IMR-90 (cell line): ENCODE measurements at regions not wholly inside any gene's neighbourhood (a gene's known extent, or its start where the extent isn't known, plus 50 kb on each side); places are given as distances from the start of the nearest gene placed in this dataset.

Source experiments
- ATAC-seq: fragments of 200-7000 bp; cut with Tn5 transposase; 2 replicates; pipeline ENCODE4 v1.9.1; 2020; ENCODE audit warnings: low read depth, mild to moderate bottlenecking, moderate library complexity
- BruUV-seq: library from RNA; stranded (reverse); fragments of 400-500 nt; replicated peaks from 2 replicates; lab custom pipeline; 2021; lab: Mats Ljungman, UMichigan
- CTCF ChIA-PET: fragments of 300-600 bp; formaldehyde crosslinking; extraction: SDS; loops from one replicate; lab custom pipeline; 2021; ENCODE audit warnings: antibody characterized with exemption; lab: Yijun Ruan, JAX
- POLR2A ChIA-PET: fragments of 300-600 bp; sonication (Branson Sonifier 250); formaldehyde crosslinking; loops from one replicate; lab custom pipeline; 2022; ENCODE audit warnings: antibody characterized with exemption; ENCODE audit not compliant: unreplicated experiment; lab: Charles Lee
- DNase-seq: peaks from one replicate; pipeline ENCODE4 v3.0.0; 2013
- H2AFZ ChIP-seq: replicated peaks from 2 replicates; pipeline ENCODE3; 2013; ENCODE audit warnings: low read length, mild to moderate bottlenecking; ENCODE audit not compliant: poor library complexity
- H2AK5ac ChIP-seq: 2 replicates; pipeline ENCODE4 v1.6.1; 2013; ENCODE audit warnings: low read depth, low read length, inconsistent platforms
- H2AK9ac ChIP-seq: replicated peaks from 2 replicates; pipeline ENCODE3; 2013; ENCODE audit warnings: mild to moderate bottlenecking, low read depth, low read length, moderate library complexity; ENCODE audit not compliant: poor library complexity
- H2BK120ac ChIP-seq: 2 replicates; pipeline ENCODE4 v1.6.1; 2013; ENCODE audit warnings: low read depth, low read length, inconsistent platforms
- H2BK15ac ChIP-seq: 3 replicates; pipeline ENCODE4 v1.6.1; 2013; ENCODE audit warnings: low read depth, low read length, inconsistent platforms
- H2BK20ac ChIP-seq: 2 replicates; pipeline ENCODE4 v1.6.1; 2013; ENCODE audit warnings: low read depth, mild to moderate bottlenecking, inconsistent platforms, low read length, moderate library complexity
- H2BK5ac ChIP-seq: 2 replicates; pipeline ENCODE4 v1.6.1; 2013; ENCODE audit warnings: mild to moderate bottlenecking, low read depth, low read length, inconsistent platforms; ENCODE audit not compliant: poor library complexity, severe bottlenecking
- H3K14ac ChIP-seq: replicated peaks from 2 replicates; pipeline ENCODE4 v1.6.1; 2013; ENCODE audit warnings: low read depth, low read length, inconsistent platforms
- H3K18ac ChIP-seq: 2 replicates; pipeline ENCODE4 v1.6.1; 2013; ENCODE audit warnings: low read depth, low read length, control low read depth
- H3K23ac ChIP-seq: 2 replicates; pipeline ENCODE4 v1.6.1; 2013; ENCODE audit warnings: low read depth, low read length, inconsistent platforms
- H3K27ac ChIP-seq: 2 replicates; pipeline ENCODE4 v1.5.1; 2013; ENCODE audit warnings: mild to moderate bottlenecking, control low read depth, low read length; ENCODE audit not compliant: insufficient read depth
- H3K27me3 ChIP-seq: 2 replicates; pipeline ENCODE4 v1.6.1; 2013; ENCODE audit warnings: low read length; ENCODE audit not compliant: control insufficient read depth, insufficient read depth
- H3K36me3 ChIP-seq: 2 replicates; pipeline ENCODE4 v1.6.1; 2013; ENCODE audit warnings: low read length, mixed read lengths; ENCODE audit not compliant: control insufficient read depth, insufficient read depth
- H3K4ac ChIP-seq: 2 replicates; pipeline ENCODE4 v1.6.1; 2013; ENCODE audit warnings: low read depth, low read length, inconsistent platforms
- H3K4me1 ChIP-seq: 2 replicates; pipeline ENCODE4 v1.6.1; 2013; ENCODE audit warnings: low read length, mixed read lengths; ENCODE audit not compliant: control insufficient read depth, insufficient read depth
- H3K4me2 ChIP-seq: 2 replicates; pipeline ENCODE4 v1.6.1; 2013; ENCODE audit warnings: low read depth, mild to moderate bottlenecking, control low read depth, low read length, moderate library complexity
- H3K4me3 ChIP-seq: 2 replicates; pipeline ENCODE4 v1.5.1; 2013; ENCODE audit warnings: low read depth, mild to moderate bottlenecking, control low read depth, low read length, moderate library complexity; ENCODE audit not compliant: insufficient read depth
- H3K56ac ChIP-seq: 2 replicates; pipeline ENCODE4 v1.6.1; 2013; ENCODE audit warnings: low read length, inconsistent platforms; ENCODE audit not compliant: insufficient read depth; ENCODE audit errors: extremely low read depth
- H3K79me1 ChIP-seq, 2 experiments: 2 replicates each; pipeline ENCODE4 v1.6.1; 2013; ENCODE audit warnings: low read length in 2 of 2, inconsistent platforms in 1 of 2, low read depth in 1 of 2
- H3K9ac ChIP-seq: 2 replicates; pipeline ENCODE4 v1.6.1; 2013; ENCODE audit warnings: low read depth, low read length, control low read depth
- H3K9me1 ChIP-seq: 2 replicates; pipeline ENCODE4 v1.6.1; 2013; ENCODE audit warnings: low read length, inconsistent platforms; ENCODE audit not compliant: insufficient read depth
- H3K9me3 ChIP-seq: 2 replicates; pipeline ENCODE4 v1.6.1; 2013; ENCODE audit warnings: low read length; ENCODE audit not compliant: control insufficient read depth, insufficient read depth
- H4K20me1 ChIP-seq: 2 replicates; pipeline ENCODE4 v1.6.1; 2013; ENCODE audit warnings: low read length, inconsistent platforms; ENCODE audit not compliant: insufficient read depth
- H4K5ac ChIP-seq: 2 replicates; pipeline ENCODE4 v1.6.1; 2013; ENCODE audit warnings: mild to moderate bottlenecking, low read depth, low read length, control low read depth
- H4K8ac ChIP-seq, 2 experiments: 2 replicates each; pipeline ENCODE4 v1.6.1; 2013; ENCODE audit warnings: low read depth in 2 of 2, low read length in 2 of 2, control low read depth in 1 of 2, inconsistent platforms in 1 of 2
- H4K91ac ChIP-seq: 2 replicates; pipeline ENCODE4 v1.6.1; 2013; ENCODE audit warnings: low read depth, low read length, inconsistent platforms; ENCODE audit not compliant: insufficient read depth
- CEBPB ChIP-seq: IDR thresholded peaks from 2 replicates; pipeline ENCODE4 v1.6.1; 2012; ENCODE audit warnings: low read depth, low read length, improper control_type of control experiment
- CTCF ChIP-seq: conservative IDR thresholded peaks from 2 replicates; pipeline ENCODE4 v1.5.1; 2012; ENCODE audit warnings: mild to moderate bottlenecking, low read depth, low read length, improper control_type of control experiment
- ELK1 ChIP-seq: fragments of 150-350 bp; IDR thresholded peaks from 2 replicates; pipeline ENCODE4 v1.6.1; 2016; ENCODE audit warnings: low read depth, mild to moderate bottlenecking, low read length, moderate library complexity, borderline replicate concordance
- FOS ChIP-seq: fragments of 150-350 bp; IDR thresholded peaks from 2 replicates; pipeline ENCODE4 v1.6.1; 2016; ENCODE audit warnings: low read depth, low read length
- MAZ ChIP-seq: IDR thresholded peaks from 2 replicates; pipeline ENCODE4 v1.6.1; 2012; ENCODE audit warnings: low read depth, mild to moderate bottlenecking, low read length, improper control_type of control experiment, moderate library complexity, borderline replicate concordance
- MXI1 ChIP-seq: IDR thresholded peaks from 2 replicates; pipeline ENCODE4 v1.6.1; 2012; ENCODE audit warnings: low read depth, mild to moderate bottlenecking, low read length, moderate library complexity, borderline replicate concordance
- NFE2L2 ChIP-seq: fragments of 150-350 bp; IDR thresholded peaks from 2 replicates; pipeline ENCODE4 v1.6.1; 2016; ENCODE audit warnings: low read depth, mild to moderate bottlenecking, low read length
- POLR2A ChIP-seq: IDR thresholded peaks from 2 replicates; pipeline ENCODE4 v1.6.1; 2012; ENCODE audit warnings: mild to moderate bottlenecking, low read depth, low read length
- RAD21 ChIP-seq: IDR thresholded peaks from 2 replicates; pipeline ENCODE4 v1.6.1; 2012; ENCODE audit warnings: low read length, improper control_type of control experiment
- RCOR1 ChIP-seq: IDR thresholded peaks from 2 replicates; pipeline ENCODE4 v1.6.1; 2012; ENCODE audit warnings: mild to moderate bottlenecking, low read length, improper control_type of control experiment; ENCODE audit not compliant: insufficient replicate concordance
- RFX5 ChIP-seq: IDR thresholded peaks from 2 replicates; pipeline ENCODE4 v1.8.0; 2012; ENCODE audit warnings: low read depth, mild to moderate bottlenecking, low read length, moderate library complexity
- SMC3 ChIP-seq: fragments of 150-350 bp; IDR thresholded peaks from 2 replicates; pipeline ENCODE4 v1.6.1; 2016; ENCODE audit warnings: low read depth, mild to moderate bottlenecking, antibody characterized with exemption, low read length, moderate library complexity
- USF2 ChIP-seq: fragments of 150-350 bp; IDR thresholded peaks from 2 replicates; pipeline ENCODE4 v1.6.1; 2017; ENCODE audit warnings: mild to moderate bottlenecking, antibody characterized with exemption, low read length, low read depth
- WGBS, 2 experiments: methylation state at CpG; one replicate each; pipeline versions ENCODE4 v1.1.5 to v1.1.7; 2013; ENCODE audit warnings: missing lambda C conversion rate in 2 of 2; ENCODE audit not compliant: insufficient read length in 1 of 2; ENCODE audit errors: extremely low coverage in 2 of 2; 5-methylcytosine and 5-hydroxymethylcytosine counted together
- dilution Hi-C: fragments of 300-500 bp; cut with HindIII; formaldehyde crosslinking; loops from one replicate; pipeline ENCODE4 v1.14.3; 2018; ENCODE audit warnings: low sequenced_read_pairs; ENCODE audit not compliant: unreplicated experiment
- in situ Hi-C: fragments of 300-500 bp; cut with MboI; formaldehyde crosslinking; loops from 3 replicates; pipeline ENCODE4 v1.14.3; 2019; ENCODE audit warnings: low sequenced_read_pairs, inconsistent platforms, mixed read lengths
- intact Hi-C: fragments of 100-400 bp; cut with micrococcal nuclease; formaldehyde crosslinking; loops from 2 replicates; pipeline ENCODE4 v1.10.0; 2022

- Histone ChIP-seq H3K9me1 (no peaks in the 10 kb centered on the region), H3K36me3 (no peaks in the 10 kb centered on the region), H2AK5ac (no peak overlapping the region), H2BK20ac (no peak overlapping the region), H4K20me1 (no peaks in the 10 kb centered on the region), H3K23ac (no peak overlapping the region), H3K27ac (no peak overlapping the region), H3K79me1 (no peaks in the 10 kb centered on the region), H3K4me1 (no peaks in the 10 kb centered on the region; the same call in 1 of the 2 replicates), H3K56ac (no peak overlapping the region), H2AFZ (no peak overlapping the region), H3K4ac (no peak overlapping the region), H3K9ac (no peak overlapping the region), H3K18ac (no peak overlapping the region), H3K4me3 (no peak overlapping the region), H2AK9ac (no peak overlapping the region), H2BK15ac (no peak overlapping the region), H4K5ac (no peak overlapping the region), H2BK5ac (no peak overlapping the region), H2BK120ac (no peak overlapping the region), H3K14ac (no peak overlapping the region), H3K4me2 (no peak overlapping the region), H4K8ac (no peak overlapping the region), H3K27me3 (no peaks in the 10 kb centered on the region), H3K9me3 (no peaks in the 10 kb centered on the region), H4K91ac (no peak overlapping the region)
- POLR2A ChIA-PET = no interaction called here
- no peak for DNase-seq
- WGBS, 2 experiments = no CpG with 5 or more reads among the region's 5 CpGs
- BruUV-seq = no TSS peak
- no peak for ATAC-seq
- dilution Hi-C loops (no loop called here), in situ Hi-C loops (no loop called here), intact Hi-C loops (no loop called here)
- TF ChIP-seq NFE2L2 (no peak), MAZ (no peak), RAD21 (no peak), SMC3 (no peak), CEBPB (no peak), ELK1 (no peak), CTCF (no peak), MXI1 (no peak), POLR2A (no peak), USF2 (no peak), RFX5 (no peak), FOS (no peak), RCOR1 (no peak)
- CTCF ChIA-PET = no interaction called here
Observed at GRCh38 chr5:74266836-74267235, 373.7 kb downstream of the ENC1 start.
